HEK293 (cell line): ENCODE measurements at regions not wholly inside any gene's neighbourhood (a gene's known extent, or its start where the extent isn't known, plus 50 kb on each side); places are given as distances from the start of the nearest gene placed in this dataset.

Source experiments
- CTCF ChIA-PET: fragments of 350-600 bp; formaldehyde crosslinking; extraction: SDS; loops from one replicate; lab custom pipeline; 2021; ENCODE audit warnings: antibody characterized with exemption; lab: Yijun Ruan, JAX
- POLR2A ChIA-PET: fragments of 300-600 bp; formaldehyde crosslinking; extraction: SDS; loops from one replicate; lab custom pipeline; 2020; ENCODE audit warnings: antibody characterized with exemption, inconsistent platforms; lab: Yijun Ruan, JAX
- H3K27ac ChIP-seq: fragments of 200-500 bp; sonication (Bioruptor generic); 2 replicates; pipeline ENCODE4 v1.5.1; 2014; ENCODE audit warnings: low read depth, low read length, control low read depth, inconsistent platforms; ENCODE audit errors: extremely low read depth
- H3K36me3 ChIP-seq, 2 experiments: fragments of 200-500 bp in 1 of 2; sonication (Bioruptor generic) in 1 of 2; 1 replicate in 1 of 2; 2 replicates in 1 of 2; pipeline ENCODE4 v1.5.1; 2014 to 2017; ENCODE audit warnings: inconsistent platforms in 2 of 2, low read length in 2 of 2; ENCODE audit not compliant: control insufficient read depth in 2 of 2, insufficient read depth in 1 of 2
- H3K4me1 ChIP-seq: fragments of 200-500 bp; sonication (Bioruptor generic); 2 replicates; pipeline ENCODE4 v1.5.1; 2014; ENCODE audit warnings: mild to moderate bottlenecking, low read length, inconsistent platforms; ENCODE audit not compliant: control insufficient read depth, insufficient read depth
- H3K4me3 ChIP-seq: 2 replicates; pipeline ENCODE4 v1.5.1; 2011; ENCODE audit warnings: low read depth, mild to moderate bottlenecking, control low read depth, low read length, moderate library complexity
- H3K9me3 ChIP-seq: fragments of 200-500 bp; sonication (Bioruptor generic); 2 replicates; pipeline ENCODE4 v1.5.1; 2014; ENCODE audit warnings: low read depth, low read length, inconsistent platforms; ENCODE audit not compliant: control insufficient read depth, insufficient read depth
- GLIS2 ChIP-seq: fragments of 450-650 bp; formaldehyde crosslinking; IDR thresholded peaks from 2 replicates; pipeline ENCODE4 v1.5.1; 2016; ENCODE audit warnings: missing biosample characterization, missing genetic modification characterization
- KLF16 ChIP-seq: fragments of 450-650 bp; formaldehyde crosslinking; IDR thresholded peaks from 2 replicates; pipeline ENCODE4 v1.5.1; 2017; ENCODE audit warnings: missing biosample characterization, missing genetic modification characterization
- MZF1 ChIP-seq: fragments of 450-650 bp; formaldehyde crosslinking; IDR thresholded peaks from 2 replicates; pipeline ENCODE4 v1.5.1; 2017; ENCODE audit warnings: missing biosample characterization, missing genetic modification characterization, borderline replicate concordance
- REPIN1 ChIP-seq: fragments of 450-650 bp; formaldehyde crosslinking; IDR thresholded peaks from 2 replicates; pipeline ENCODE4 v1.5.1; 2017; ENCODE audit warnings: missing biosample characterization, missing genetic modification characterization, low read depth
- SCRT2 ChIP-seq: fragments of 450-650 bp; formaldehyde crosslinking; IDR thresholded peaks from 2 replicates; pipeline ENCODE4 v1.5.1; 2016; ENCODE audit warnings: missing biosample characterization, missing genetic modification characterization
- ZBTB8A ChIP-seq: fragments of 450-650 bp; formaldehyde crosslinking; IDR thresholded peaks from 2 replicates; pipeline ENCODE4 v1.5.1; 2016; ENCODE audit warnings: missing biosample characterization, missing genetic modification characterization
- ZNF146 ChIP-seq: fragments of 450-650 bp; formaldehyde crosslinking; IDR thresholded peaks from 2 replicates; pipeline ENCODE4 v1.5.1; 2016; ENCODE audit warnings: missing biosample characterization, missing genetic modification characterization
- ZNF16 ChIP-seq: fragments of 450-650 bp; formaldehyde crosslinking; IDR thresholded peaks from 2 replicates; pipeline ENCODE4 v1.5.1; 2016; ENCODE audit warnings: low read depth, missing biosample characterization, missing genetic modification characterization
- ZNF19 ChIP-seq: fragments of 450-650 bp; formaldehyde crosslinking; IDR thresholded peaks from 2 replicates; pipeline ENCODE4; 2016; ENCODE audit warnings: missing biosample characterization, missing genetic modification characterization, low read depth
- ZNF202 ChIP-seq: fragments of 450-650 bp; formaldehyde crosslinking; IDR thresholded peaks from 2 replicates; pipeline ENCODE4 v1.5.1; 2016; ENCODE audit warnings: missing biosample characterization, missing genetic modification characterization, borderline replicate concordance
- ZNF266 ChIP-seq: fragments of 450-650 bp; formaldehyde crosslinking; IDR thresholded peaks from 2 replicates; pipeline ENCODE4 v1.5.1; 2016; ENCODE audit warnings: missing biosample characterization, missing genetic modification characterization, low read depth
- ZNF311 ChIP-seq: fragments of 450-650 bp; formaldehyde crosslinking; IDR thresholded peaks from 2 replicates; pipeline ENCODE4 v1.5.1; 2017; ENCODE audit warnings: missing biosample characterization, missing genetic modification characterization, borderline replicate concordance
- ZNF433 ChIP-seq: fragments of 450-650 bp; formaldehyde crosslinking; IDR thresholded peaks from 2 replicates; pipeline ENCODE4 v1.5.1; 2016; ENCODE audit warnings: missing biosample characterization, missing genetic modification characterization, low read depth
- ZNF501 ChIP-seq: fragments of 450-650 bp; formaldehyde crosslinking; IDR thresholded peaks from 2 replicates; pipeline ENCODE4 v1.5.1; 2016; ENCODE audit warnings: missing biosample characterization, missing genetic modification characterization
- ZNF510 ChIP-seq: fragments of 450-650 bp; formaldehyde crosslinking; IDR thresholded peaks from 2 replicates; pipeline ENCODE4 v1.5.1; 2018; ENCODE audit warnings: mild to moderate bottlenecking, missing genetic modification characterization, missing biosample characterization; ENCODE audit not compliant: insufficient replicate concordance
- ZNF544 ChIP-seq: fragments of 450-650 bp; formaldehyde crosslinking; IDR thresholded peaks from 2 replicates; pipeline ENCODE4 v1.5.0; 2017; ENCODE audit warnings: missing biosample characterization, missing genetic modification characterization
- ZNF701 ChIP-seq: fragments of 450-650 bp; formaldehyde crosslinking; IDR thresholded peaks from 2 replicates; pipeline ENCODE4 v1.5.1; 2016; ENCODE audit warnings: missing biosample characterization, missing genetic modification characterization
- ZNF707 ChIP-seq: fragments of 450-650 bp; formaldehyde crosslinking; IDR thresholded peaks from 2 replicates; pipeline ENCODE4 v1.5.1; 2016; ENCODE audit warnings: missing biosample characterization, missing genetic modification characterization
- ZSCAN23 ChIP-seq: fragments of 450-650 bp; formaldehyde crosslinking; IDR thresholded peaks from 2 replicates; pipeline ENCODE4 v1.5.1; 2016; ENCODE audit warnings: missing biosample characterization, missing genetic modification characterization
- ZXDB ChIP-seq: fragments of 450-650 bp; formaldehyde crosslinking; IDR thresholded peaks from 2 replicates; pipeline ENCODE4 v1.5.1; 2016; ENCODE audit warnings: missing biosample characterization, missing genetic modification characterization
- TF ChIP-seq, protein P1 (sequence below): fragments of 450-650 bp; formaldehyde crosslinking; conservative IDR thresholded peaks from 2 replicates; pipeline ENCODE4 v1.5.1; 2016; ENCODE audit warnings: low read depth, missing biosample characterization, missing genetic modification characterization
- TF ChIP-seq, protein P2 (sequence below): fragments of 450-650 bp; formaldehyde crosslinking; IDR thresholded peaks from 2 replicates; pipeline ENCODE4 v1.5.1; 2016; ENCODE audit warnings: missing biosample characterization, missing genetic modification characterization

DNA sequence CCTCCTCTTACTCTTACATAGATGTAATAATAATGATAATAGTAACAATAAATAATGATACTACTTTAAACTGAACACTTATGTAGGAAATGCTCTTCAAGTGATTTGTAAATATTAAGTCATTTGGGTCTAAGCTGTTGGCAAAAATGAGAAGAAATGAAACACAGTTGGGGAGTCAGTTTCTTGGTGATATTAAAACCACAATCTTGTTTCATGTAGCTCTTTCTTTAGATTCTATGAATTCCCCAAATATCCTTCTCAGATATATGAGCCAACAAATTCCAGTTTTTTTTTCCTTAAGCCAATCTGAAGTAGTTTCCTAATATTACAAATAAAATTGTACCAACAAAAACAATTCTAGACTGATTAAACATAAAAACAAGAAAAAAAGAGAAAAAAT lies 1115.6 kb upstream of the CNTN5 start:
- H3K4me3 ChIP-seq = no peak overlapping the region
- TF ChIP-seq ZNF544 (tag by site-specific recombination) (no peak), ZNF701 (tag by site-specific recombination) (no peak), ZNF510 (tag by site-specific recombination) (no peak), ZNF19 (tag by site-specific recombination) (no peak), ZNF311 (tag by site-specific recombination) (no peak)
- TF ChIP-seq, protein P1, sequence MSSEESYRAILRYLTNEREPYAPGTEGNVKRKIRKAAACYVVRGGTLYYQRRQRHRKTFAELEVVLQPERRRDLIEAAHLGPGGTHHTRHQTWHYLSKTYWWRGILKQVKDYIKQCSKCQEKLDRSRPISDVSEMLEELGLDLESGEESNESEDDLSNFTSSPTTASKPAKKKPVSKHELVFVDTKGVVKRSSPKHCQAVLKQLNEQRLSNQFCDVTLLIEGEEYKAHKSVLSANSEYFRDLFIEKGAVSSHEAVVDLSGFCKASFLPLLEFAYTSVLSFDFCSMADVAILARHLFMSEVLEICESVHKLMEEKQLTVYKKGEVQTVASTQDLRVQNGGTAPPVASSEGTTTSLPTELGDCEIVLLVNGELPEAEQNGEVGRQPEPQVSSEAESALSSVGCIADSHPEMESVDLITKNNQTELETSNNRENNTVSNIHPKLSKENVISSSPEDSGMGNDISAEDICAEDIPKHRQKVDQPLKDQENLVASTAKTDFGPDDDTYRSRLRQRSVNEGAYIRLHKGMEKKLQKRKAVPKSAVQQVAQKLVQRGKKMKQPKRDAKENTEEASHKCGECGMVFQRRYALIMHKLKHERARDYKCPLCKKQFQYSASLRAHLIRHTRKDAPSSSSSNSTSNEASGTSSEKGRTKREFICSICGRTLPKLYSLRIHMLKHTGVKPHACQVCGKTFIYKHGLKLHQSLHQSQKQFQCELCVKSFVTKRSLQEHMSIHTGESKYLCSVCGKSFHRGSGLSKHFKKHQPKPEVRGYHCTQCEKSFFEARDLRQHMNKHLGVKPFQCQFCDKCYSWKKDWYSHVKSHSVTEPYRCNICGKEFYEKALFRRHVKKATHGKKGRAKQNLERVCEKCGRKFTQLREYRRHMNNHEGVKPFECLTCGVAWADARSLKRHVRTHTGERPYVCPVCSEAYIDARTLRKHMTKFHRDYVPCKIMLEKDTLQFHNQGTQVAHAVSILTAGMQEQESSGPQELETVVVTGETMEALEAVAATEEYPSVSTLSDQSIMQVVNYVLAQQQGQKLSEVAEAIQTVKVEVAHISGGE (tag by site-specific recombination) = no peak
- TF ChIP-seq, all 188 proteins: peak for 0
- CTCF ChIA-PET = no interaction called here
- Histone ChIP-seq H3K9me3 (no peaks in the 10 kb centered on the region), H3K4me1 (no peaks in the 10 kb centered on the region), H3K36me3 (no peaks in the 10 kb centered on the region), H3K27ac (no peak overlapping the region)
- POLR2A ChIA-PET = no interaction called here

DNA sequence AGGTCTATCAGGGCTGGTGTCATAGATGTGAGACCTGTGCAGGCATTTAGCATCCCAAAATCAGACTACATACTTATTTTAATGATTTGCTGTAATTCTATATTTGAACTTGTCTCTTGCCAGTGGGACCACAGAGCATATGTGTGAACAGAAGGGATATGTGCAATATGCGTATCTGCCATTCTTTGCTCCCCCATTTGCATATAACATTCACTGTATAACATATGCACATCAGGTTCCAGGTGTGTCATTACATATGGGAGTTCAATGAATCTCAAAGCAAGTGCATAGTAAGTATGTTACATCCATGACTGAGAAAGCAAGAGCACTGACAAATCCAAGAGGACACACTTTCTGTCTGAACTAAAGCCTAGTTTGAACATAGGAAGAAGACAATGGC lies 1115.1 kb upstream of the CNTN5 start:
- POLR2A ChIA-PET = no interaction called here

DNA sequence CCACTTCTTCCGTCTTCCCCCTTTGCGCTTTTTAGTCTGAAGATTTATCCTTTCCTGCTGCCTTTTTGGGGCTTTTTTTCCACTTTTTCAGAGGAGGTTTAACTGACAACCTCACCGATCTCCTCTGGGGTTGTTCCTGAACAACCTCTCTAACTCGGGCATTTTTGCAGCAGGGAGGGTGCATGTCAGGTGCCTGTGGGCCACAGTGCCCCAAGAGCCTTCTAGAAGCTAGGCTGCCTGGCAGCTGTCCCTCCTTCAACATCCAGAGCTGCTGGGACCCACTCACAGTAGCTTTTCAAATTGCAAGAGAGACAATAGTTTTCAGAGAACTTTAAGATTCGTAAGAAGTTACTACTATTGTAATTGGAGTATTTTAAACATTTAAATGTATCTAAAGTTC lies 1112.4 kb upstream of the CNTN5 start:
- ChIA-PET POLR2A (no interaction called here), CTCF (no interaction called here)
- no peak overlapping the region for H3K4me3 ChIP-seq
- H3K36me3 ChIP-seq = no peaks in the 10 kb centered on the region
- H3K4me1 ChIP-seq = no peaks in the 10 kb centered on the region
- no peak overlapping the region for H3K27ac ChIP-seq
- no peaks in the 10 kb centered on the region for H3K9me3 ChIP-seq
- TF ChIP-seq GLIS2 (no peak), ZSCAN23 (tag by site-specific recombination) (no peak)
- TF ChIP-seq, all 188 proteins: peak for 0

More for the DNA sequence above, 1115.1 kb upstream of the CNTN5 start:
- TF ChIP-seq ZNF266 (tag by site-specific recombination) (no peak), MZF1 (no peak), ZNF433 (tag by site-specific recombination) (no peak), KLF16 (no peak), ZXDB (tag by site-specific recombination) (no peak), ZBTB8A (tag by site-specific recombination) (no peak), SCRT2 (tag by site-specific recombination) (no peak), ZSCAN23 (tag by site-specific recombination) (no peak), ZNF202 (tag by site-specific recombination) (no peak), ZNF146 (tag by site-specific recombination) (no peak), REPIN1 (no peak), ZNF16 (tag by site-specific recombination) (no peak), ZNF501 (no peak), ZNF707 (tag by site-specific recombination) (no peak)
- TF ChIP-seq, protein P2, sequence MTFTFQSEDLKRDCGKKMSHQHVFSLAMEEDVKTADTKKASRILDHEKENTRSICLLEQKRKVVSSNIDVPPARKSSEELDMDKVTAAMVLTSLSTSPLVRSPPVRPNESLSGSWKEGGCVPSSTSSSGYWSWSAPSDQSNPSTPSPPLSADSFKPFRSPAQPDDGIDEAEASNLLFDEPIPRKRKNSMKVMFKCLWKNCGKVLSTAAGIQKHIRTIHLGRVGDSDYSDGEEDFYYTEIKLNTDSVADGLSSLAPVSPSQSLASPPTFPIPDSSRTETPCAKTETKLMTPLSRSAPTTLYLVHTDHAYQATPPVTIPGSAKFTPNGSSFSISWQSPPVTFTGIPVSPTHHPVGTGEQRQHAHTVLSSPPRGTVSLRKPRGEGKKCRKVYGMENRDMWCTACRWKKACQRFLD = no peak
- no peak overlapping the region for H3K27ac ChIP-seq
- CTCF ChIA-PET = no interaction called here
- no peaks in the 10 kb centered on the region for H3K4me1 ChIP-seq
- H3K4me3 ChIP-seq = no peak overlapping the region
- no peaks in the 10 kb centered on the region for H3K36me3 ChIP-seq
- H3K9me3 ChIP-seq = no peaks in the 10 kb centered on the region
